WTC11 (cell line): ENCODE measurements at regions not wholly inside any gene's neighbourhood (a gene's known extent, or its start where the extent isn't known, plus 50 kb on each side); places are given as distances from the start of the nearest gene placed in this dataset.

Experiments used
- ARID4B ChIP-seq: sonication (generic); formaldehyde crosslinking; IDR thresholded peaks from 2 replicates; pipeline ENCODE4 v1.8.0; 2023; ENCODE audit warnings: missing genetic modification reagents, mild to moderate bottlenecking, borderline replicate concordance
- ATF1 ChIP-seq: sonication (generic); formaldehyde crosslinking; IDR thresholded peaks from 2 replicates; pipeline ENCODE4 v1.8.1; 2023; ENCODE audit warnings: mild to moderate bottlenecking, moderate library complexity, missing genetic modification reagents
- E2F4 ChIP-seq: sonication (generic); formaldehyde crosslinking; IDR thresholded peaks from 2 replicates; pipeline ENCODE4 v1.8.1; 2022; ENCODE audit warnings: low read depth, mild to moderate bottlenecking, moderate library complexity, missing genetic modification reagents, borderline replicate concordance
- ESRRA ChIP-seq: sonication (generic); formaldehyde crosslinking; IDR thresholded peaks from 2 replicates; pipeline ENCODE4 v1.8.1; 2022; ENCODE audit warnings: mild to moderate bottlenecking, missing genetic modification reagents, borderline replicate concordance
- FOXP4 ChIP-seq: sonication (generic); formaldehyde crosslinking; IDR thresholded peaks from 2 replicates; pipeline ENCODE4 v1.8.0; 2022; ENCODE audit warnings: mild to moderate bottlenecking, missing genetic modification reagents
- IRF1 ChIP-seq: sonication (generic); formaldehyde crosslinking; IDR thresholded peaks from 2 replicates; pipeline ENCODE4 v1.8.0; 2023; ENCODE audit warnings: missing genetic modification reagents
- IRF2 ChIP-seq: sonication (generic); formaldehyde crosslinking; IDR thresholded peaks from 2 replicates; pipeline ENCODE4 v1.8.0; 2022; ENCODE audit warnings: low read depth, missing genetic modification reagents, borderline replicate concordance
- MAX ChIP-seq: sonication (generic); formaldehyde crosslinking; IDR thresholded peaks from 2 replicates; pipeline ENCODE4 v1.8.0; 2022; ENCODE audit warnings: mild to moderate bottlenecking, missing genetic modification reagents
- NR3C1 ChIP-seq: sonication (generic); formaldehyde crosslinking; conservative IDR thresholded peaks from 2 replicates; pipeline ENCODE4 v1.8.1; 2023; ENCODE audit warnings: low read depth, mild to moderate bottlenecking, missing genetic modification reagents
- ZNF138 ChIP-seq: sonication (generic); formaldehyde crosslinking; conservative IDR thresholded peaks from 2 replicates; pipeline ENCODE4 v1.8.1; 2022; ENCODE audit warnings: mild to moderate bottlenecking, moderate library complexity, missing genetic modification reagents
- ZNF671 ChIP-seq: fragments of 250-450 bp; sonication (Bioruptor Pico); IDR thresholded peaks from 2 replicates; pipeline ENCODE4 v1.8.0; 2021; ENCODE audit warnings: mild to moderate bottlenecking
- TF ChIP-seq, protein P1 (sequence below): sonication (generic); formaldehyde crosslinking; IDR thresholded peaks from 2 replicates; pipeline ENCODE4 v1.8.1; 2023; ENCODE audit warnings: mild to moderate bottlenecking, missing genetic modification reagents, borderline replicate concordance
- TF ChIP-seq, protein P2 (sequence below): fragments of 200-600 bp; IDR thresholded peaks from 2 replicates; pipeline ENCODE4 v1.8.0; 2022; ENCODE audit warnings: antibody characterized with exemption
- TF ChIP-seq, protein P3 (sequence below): sonication (generic); formaldehyde crosslinking; IDR thresholded peaks from 2 replicates; pipeline ENCODE4 v1.8.1; 2023; ENCODE audit warnings: mild to moderate bottlenecking, missing genetic modification reagents

- TF ChIP-seq ZNF671 (CRISPR knock-in tag) (no peak), NR3C1 (CRISPR knock-in tag) (no peak), IRF1 (CRISPR knock-in tag) (no peak), ATF1 (no peak), FOXP4 (CRISPR knock-in tag) (no peak), ZNF138 (CRISPR knock-in tag) (no peak), ESRRA (no peak), ARID4B (CRISPR knock-in tag) (no peak), E2F4 (CRISPR knock-in tag) (no peak), MAX (CRISPR knock-in tag) (no peak), IRF2 (no peak)
- TF ChIP-seq, protein P1, sequence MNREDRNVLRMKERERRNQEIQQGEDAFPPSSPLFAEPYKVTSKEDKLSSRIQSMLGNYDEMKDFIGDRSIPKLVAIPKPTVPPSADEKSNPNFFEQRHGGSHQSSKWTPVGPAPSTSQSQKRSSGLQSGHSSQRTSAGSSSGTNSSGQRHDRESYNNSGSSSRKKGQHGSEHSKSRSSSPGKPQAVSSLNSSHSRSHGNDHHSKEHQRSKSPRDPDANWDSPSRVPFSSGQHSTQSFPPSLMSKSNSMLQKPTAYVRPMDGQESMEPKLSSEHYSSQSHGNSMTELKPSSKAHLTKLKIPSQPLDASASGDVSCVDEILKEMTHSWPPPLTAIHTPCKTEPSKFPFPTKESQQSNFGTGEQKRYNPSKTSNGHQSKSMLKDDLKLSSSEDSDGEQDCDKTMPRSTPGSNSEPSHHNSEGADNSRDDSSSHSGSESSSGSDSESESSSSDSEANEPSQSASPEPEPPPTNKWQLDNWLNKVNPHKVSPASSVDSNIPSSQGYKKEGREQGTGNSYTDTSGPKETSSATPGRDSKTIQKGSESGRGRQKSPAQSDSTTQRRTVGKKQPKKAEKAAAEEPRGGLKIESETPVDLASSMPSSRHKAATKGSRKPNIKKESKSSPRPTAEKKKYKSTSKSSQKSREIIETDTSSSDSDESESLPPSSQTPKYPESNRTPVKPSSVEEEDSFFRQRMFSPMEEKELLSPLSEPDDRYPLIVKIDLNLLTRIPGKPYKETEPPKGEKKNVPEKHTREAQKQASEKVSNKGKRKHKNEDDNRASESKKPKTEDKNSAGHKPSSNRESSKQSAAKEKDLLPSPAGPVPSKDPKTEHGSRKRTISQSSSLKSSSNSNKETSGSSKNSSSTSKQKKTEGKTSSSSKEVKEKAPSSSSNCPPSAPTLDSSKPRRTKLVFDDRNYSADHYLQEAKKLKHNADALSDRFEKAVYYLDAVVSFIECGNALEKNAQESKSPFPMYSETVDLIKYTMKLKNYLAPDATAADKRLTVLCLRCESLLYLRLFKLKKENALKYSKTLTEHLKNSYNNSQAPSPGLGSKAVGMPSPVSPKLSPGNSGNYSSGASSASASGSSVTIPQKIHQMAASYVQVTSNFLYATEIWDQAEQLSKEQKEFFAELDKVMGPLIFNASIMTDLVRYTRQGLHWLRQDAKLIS (CRISPR knock-in tag) = no peak
- TF ChIP-seq, protein P2, sequence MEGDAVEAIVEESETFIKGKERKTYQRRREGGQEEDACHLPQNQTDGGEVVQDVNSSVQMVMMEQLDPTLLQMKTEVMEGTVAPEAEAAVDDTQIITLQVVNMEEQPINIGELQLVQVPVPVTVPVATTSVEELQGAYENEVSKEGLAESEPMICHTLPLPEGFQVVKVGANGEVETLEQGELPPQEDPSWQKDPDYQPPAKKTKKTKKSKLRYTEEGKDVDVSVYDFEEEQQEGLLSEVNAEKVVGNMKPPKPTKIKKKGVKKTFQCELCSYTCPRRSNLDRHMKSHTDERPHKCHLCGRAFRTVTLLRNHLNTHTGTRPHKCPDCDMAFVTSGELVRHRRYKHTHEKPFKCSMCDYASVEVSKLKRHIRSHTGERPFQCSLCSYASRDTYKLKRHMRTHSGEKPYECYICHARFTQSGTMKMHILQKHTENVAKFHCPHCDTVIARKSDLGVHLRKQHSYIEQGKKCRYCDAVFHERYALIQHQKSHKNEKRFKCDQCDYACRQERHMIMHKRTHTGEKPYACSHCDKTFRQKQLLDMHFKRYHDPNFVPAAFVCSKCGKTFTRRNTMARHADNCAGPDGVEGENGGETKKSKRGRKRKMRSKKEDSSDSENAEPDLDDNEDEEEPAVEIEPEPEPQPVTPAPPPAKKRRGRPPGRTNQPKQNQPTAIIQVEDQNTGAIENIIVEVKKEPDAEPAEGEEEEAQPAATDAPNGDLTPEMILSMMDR = no peak
- TF ChIP-seq, protein P3, sequence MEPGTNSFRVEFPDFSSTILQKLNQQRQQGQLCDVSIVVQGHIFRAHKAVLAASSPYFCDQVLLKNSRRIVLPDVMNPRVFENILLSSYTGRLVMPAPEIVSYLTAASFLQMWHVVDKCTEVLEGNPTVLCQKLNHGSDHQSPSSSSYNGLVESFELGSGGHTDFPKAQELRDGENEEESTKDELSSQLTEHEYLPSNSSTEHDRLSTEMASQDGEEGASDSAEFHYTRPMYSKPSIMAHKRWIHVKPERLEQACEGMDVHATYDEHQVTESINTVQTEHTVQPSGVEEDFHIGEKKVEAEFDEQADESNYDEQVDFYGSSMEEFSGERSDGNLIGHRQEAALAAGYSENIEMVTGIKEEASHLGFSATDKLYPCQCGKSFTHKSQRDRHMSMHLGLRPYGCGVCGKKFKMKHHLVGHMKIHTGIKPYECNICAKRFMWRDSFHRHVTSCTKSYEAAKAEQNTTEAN (CRISPR knock-in tag) = no peak
Observed at GRCh38 chr2:138853761-138854160, 73.6 kb upstream of the NXPH2 start.
